ENCODE measurements at regions not wholly inside any gene's neighbourhood (a gene's known extent, or its start where the extent isn't known, plus 50 kb on each side); places are given as distances from the start of the nearest gene placed in this dataset.

DNA sequence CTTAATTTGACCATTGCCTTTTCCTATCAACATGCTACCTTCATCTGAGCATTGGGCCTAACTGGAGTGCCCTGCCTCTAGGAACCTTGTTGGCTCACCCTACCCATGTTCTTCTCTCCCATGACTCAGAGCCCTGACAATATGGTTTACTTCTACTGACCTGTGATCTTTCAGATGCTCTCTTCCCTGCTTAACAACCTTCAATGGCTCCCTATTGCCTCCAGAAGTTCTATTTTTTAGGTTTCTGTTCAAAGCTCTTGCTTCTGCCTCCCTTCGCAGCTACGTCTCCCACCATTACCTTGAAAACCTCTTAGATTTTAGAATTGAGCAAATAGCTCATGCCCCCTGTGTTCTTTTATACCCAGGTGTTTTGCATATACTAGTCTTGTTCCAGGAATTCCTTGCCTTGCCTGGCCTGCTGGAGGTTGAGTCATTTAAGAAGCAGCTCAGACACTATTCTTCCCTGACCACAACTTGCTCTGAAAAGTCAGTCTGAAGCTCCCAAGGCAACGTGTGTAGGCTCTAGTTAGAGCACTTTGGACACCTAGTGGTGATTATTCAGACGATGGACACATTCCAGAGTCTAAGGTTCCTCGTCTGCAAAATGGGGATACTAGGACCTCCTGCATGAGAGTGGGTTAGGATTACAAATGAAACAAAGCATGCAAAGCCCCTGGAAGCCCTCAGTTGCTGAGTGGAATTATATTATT lies 64.4 kb upstream of the EMX2 start:
- no peak for DNase-seq (ENCODE audit: low spot score in 2 of 2)
- H3K27ac ChIP-seq = peak overlapping the region in 1 of 4 donors; percentile 44
- H3K4me3 ChIP-seq = no peak overlapping the region
- H3K4me1 ChIP-seq = no peaks in the 10 kb centered on the region
- H3K9me3 ChIP-seq = no peaks in the 10 kb centered on the region
- TF ChIP-seq POLR2A (IDR thresholded peaks at IDR 0.05) = no peak
- TF ChIP-seq, protein P1, sequence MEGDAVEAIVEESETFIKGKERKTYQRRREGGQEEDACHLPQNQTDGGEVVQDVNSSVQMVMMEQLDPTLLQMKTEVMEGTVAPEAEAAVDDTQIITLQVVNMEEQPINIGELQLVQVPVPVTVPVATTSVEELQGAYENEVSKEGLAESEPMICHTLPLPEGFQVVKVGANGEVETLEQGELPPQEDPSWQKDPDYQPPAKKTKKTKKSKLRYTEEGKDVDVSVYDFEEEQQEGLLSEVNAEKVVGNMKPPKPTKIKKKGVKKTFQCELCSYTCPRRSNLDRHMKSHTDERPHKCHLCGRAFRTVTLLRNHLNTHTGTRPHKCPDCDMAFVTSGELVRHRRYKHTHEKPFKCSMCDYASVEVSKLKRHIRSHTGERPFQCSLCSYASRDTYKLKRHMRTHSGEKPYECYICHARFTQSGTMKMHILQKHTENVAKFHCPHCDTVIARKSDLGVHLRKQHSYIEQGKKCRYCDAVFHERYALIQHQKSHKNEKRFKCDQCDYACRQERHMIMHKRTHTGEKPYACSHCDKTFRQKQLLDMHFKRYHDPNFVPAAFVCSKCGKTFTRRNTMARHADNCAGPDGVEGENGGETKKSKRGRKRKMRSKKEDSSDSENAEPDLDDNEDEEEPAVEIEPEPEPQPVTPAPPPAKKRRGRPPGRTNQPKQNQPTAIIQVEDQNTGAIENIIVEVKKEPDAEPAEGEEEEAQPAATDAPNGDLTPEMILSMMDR (IDR thresholded peaks at IDR 0.05) = no peak
- no peak for TF ChIP-seq EP300 (IDR thresholded peaks at IDR 0.05)
- H3K36me3 ChIP-seq = no peaks in the 10 kb centered on the region
- WGBS, 2 donors = 46 to 47% methylated on average over 5 of the region's 5 CpGs
- no peaks in the 10 kb centered on the region for H3K27me3 ChIP-seq

DNA sequence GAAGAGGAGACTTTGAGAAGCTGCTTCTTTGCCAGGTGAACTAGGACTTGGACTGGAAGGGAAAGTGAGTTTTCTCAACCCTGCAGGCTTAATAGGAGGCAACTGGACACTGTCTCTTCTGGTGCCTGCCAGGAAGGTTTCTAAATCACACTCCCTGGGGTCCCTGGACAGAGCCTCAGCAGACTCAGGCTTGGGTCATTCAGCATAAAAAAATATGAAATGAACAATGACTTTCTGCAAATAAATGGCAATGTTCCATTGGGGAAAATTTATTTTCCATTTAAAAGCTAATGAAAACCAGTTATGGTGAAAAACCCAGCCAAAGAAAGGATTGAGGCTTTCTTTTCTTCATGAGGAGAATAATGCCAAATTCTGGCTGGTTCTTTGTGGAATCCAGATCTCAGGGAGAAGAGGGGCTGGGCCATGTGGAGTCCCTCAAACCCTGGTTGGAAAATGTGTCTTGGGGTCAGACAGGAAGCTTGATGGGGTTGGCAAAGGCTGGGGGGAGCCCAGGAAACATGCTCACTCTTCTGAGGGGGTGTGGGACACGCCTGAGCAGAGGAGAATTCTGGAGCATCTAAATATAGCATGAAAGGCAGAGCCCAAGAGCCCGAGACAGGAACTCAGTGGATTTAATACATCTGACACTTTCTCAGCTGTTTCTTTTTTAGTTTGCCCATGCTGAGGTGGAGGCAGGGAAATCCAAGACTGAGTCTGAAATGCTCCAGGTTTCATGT lies 65.2 kb upstream of the EMX2 start:
- no peaks in the 10 kb centered on the region for H3K36me3 ChIP-seq
- H3K4me3 ChIP-seq = no peak overlapping the region
- TF ChIP-seq, protein P1 (IDR thresholded peaks at IDR 0.05) = no peak
- TF ChIP-seq EP300 (IDR thresholded peaks at IDR 0.05) (peak in 1 of 2 donors; percentile 67), POLR2A (IDR thresholded peaks at IDR 0.05) (no peak)
- peak in 1 of 2 donors; percentile 33 for DNase-seq (ENCODE audit: low spot score in 2 of 2)
- H3K4me1 ChIP-seq = no peaks in the 10 kb centered on the region
- WGBS, 2 donors = 25 to 28% methylated on average over 2 of the region's 2 CpGs
- no peaks in the 10 kb centered on the region for H3K9me3 ChIP-seq
- H3K27ac ChIP-seq = peak overlapping the region in 1 of 4 donors; percentile 74
- H3K27me3 ChIP-seq = no peaks in the 10 kb centered on the region

DNA sequence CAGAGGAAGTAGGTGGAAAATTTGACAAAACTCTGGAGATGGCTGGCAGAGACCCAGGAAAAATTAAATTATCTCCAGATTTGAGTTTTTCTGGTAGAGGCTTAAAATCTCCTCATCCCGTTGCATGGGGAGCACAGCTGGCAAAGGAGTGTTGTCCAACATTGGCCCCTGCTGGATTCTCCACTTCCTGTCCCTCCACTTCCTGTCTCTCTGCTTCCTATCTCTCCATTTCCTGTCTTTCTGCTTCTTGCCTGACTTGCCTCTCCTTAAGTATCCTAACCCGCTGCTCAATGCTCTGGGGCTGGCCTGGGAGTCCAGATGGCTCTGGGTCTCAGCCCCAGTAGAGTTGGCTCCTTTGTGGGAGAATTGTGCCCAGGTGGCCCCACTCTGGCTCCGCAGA lies 65.8 kb upstream of the EMX2 start:
- DNase-seq (ENCODE audit: low spot score in 2 of 2) = no peak
- no peaks in the 10 kb centered on the region for H3K4me1 ChIP-seq
- 52 to 69% methylated on average over 3 of the region's 3 CpGs for WGBS, 2 donors
- H3K27me3 ChIP-seq = no peaks in the 10 kb centered on the region
- TF ChIP-seq POLR2A (IDR thresholded peaks at IDR 0.05) (no peak), EP300 (IDR thresholded peaks at IDR 0.05) (no peak)
- TF ChIP-seq, protein P1 (IDR thresholded peaks at IDR 0.05) = no peak
- H3K9me3 ChIP-seq = no peaks in the 10 kb centered on the region
- no peaks in the 10 kb centered on the region for H3K36me3 ChIP-seq
- H3K27ac ChIP-seq = peak overlapping the region in 2 of 4 donors; percentile 34 to 74
- H3K4me3 ChIP-seq = no peak overlapping the region

DNA sequence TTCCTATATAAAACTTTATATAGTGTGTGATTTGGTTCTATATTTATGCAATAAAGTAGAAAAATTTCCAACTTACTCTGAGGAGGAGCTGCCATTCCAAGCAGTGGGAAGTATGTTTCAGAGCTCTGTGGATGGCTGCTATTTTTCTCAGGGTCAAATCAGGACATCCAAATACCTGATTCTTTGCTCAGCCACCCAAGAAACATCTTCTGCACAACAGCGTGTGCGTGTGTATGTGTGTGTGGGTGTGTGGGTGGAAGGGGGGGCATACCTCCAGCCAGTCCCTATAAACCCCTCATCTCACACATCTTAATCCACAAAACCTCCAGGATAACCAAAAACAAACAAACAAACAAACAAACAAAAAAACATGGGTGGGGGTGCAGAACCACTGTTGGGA lies 66.3 kb upstream of the EMX2 start:
- no peaks in the 10 kb centered on the region for H3K27me3 ChIP-seq
- H3K9me3 ChIP-seq = no peaks in the 10 kb centered on the region
- no peak for TF ChIP-seq POLR2A (IDR thresholded peaks at IDR 0.05)
- TF ChIP-seq EP300 (IDR thresholded peaks at IDR 0.05) = no peak
- TF ChIP-seq, protein P1 (IDR thresholded peaks at IDR 0.05) = no peak
- H3K4me1 ChIP-seq = no peaks in the 10 kb centered on the region
- no peak for DNase-seq (ENCODE audit: low spot score in 2 of 2)
- H3K27ac ChIP-seq = no peak overlapping the region
- no peak overlapping the region for H3K4me3 ChIP-seq
- no peaks in the 10 kb centered on the region for H3K36me3 ChIP-seq
- WGBS, 2 donors = 78 to 85% methylated on average over 2 of the region's 2 CpGs

DNA sequence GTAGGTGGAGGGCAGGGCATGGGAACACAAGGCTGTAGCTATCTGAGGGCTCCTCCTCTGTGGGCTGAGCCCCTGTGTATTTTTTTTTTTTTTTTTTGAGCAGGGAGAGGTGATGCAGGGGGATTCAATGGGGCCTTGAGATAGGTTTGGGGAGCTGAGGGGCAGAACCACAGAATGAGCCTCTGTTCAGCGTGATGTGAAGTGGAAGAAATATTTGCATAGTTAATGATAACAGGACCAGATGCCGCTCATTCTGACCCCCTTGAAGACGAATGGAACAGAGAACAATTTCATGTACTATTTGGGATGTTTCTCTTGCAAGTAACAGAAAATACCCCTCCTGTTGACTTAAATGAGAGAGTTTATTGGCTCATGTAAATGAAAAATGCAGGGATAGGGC lies 69.7 kb upstream of the EMX2 start:
- no peak for TF ChIP-seq EP300 (IDR thresholded peaks at IDR 0.05)
- no peak for TF ChIP-seq POLR2A (IDR thresholded peaks at IDR 0.05)
- TF ChIP-seq, protein P1 (IDR thresholded peaks at IDR 0.05) = no peak

More for the DNA sequence above, 69.7 kb upstream of the EMX2 start:
- H3K4me3 ChIP-seq = no peak overlapping the region
- 75 to 79% methylated on average over 3 of the region's 3 CpGs for WGBS, 2 donors
- H3K4me1 ChIP-seq = no peaks in the 10 kb centered on the region
- DNase-seq (ENCODE audit: low spot score in 2 of 2) = no peak
- no peaks in the 10 kb centered on the region for H3K9me3 ChIP-seq
- peaks cover 0 to 5% of the 10 kb centered on the region in 2 donors for H3K27me3 ChIP-seq
- no peaks in the 10 kb centered on the region for H3K36me3 ChIP-seq
- no peak overlapping the region for H3K27ac ChIP-seq
